ENCODE measurements at regions not wholly inside any gene's neighbourhood (a gene's known extent, or its start where the extent isn't known, plus 50 kb on each side); places are given as distances from the start of the nearest gene placed in this dataset.

DNA sequence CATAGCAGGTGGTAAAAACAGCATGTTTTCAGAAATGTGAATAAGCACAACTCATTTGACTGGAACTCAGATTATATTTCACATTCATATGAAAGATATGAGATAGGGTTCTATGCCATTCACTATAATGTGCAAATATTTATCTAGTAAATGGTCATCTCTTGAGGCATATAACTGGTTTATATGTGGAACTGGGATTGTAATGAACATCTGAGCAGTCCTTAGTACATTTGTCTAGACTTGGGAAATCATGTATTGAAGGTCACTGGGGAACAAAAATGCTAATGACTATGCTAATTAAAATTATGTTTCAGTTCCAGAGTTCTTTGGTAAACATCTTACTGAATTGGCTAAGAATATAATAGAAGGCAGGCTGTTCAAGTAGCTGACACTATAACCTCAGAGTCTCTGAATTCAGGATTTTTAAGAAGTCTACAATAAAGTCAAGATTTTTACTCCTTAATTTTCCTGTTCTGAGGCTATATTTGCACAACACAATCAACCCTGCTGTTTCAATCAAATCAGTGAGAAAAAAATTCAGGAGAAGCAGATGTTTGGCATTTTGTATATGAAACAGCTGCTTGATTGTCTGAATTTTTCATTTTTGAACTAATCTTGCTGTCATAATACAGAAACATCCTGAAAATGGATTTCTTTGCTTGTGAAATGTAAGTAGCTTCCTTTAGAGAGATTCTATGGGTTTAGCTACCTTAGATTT, 244.8 kb upstream of the RGS18 start:
- Histone ChIP-seq H2BK5ac (ENCODE audit: low read length) (no peak overlapping the region), H3K23ac (ENCODE audit: low read depth, low read length, poor library complexity) (no peak overlapping the region), H3K27ac (replicated peaks; ENCODE audit: low read length) (no peak overlapping the region), H3K36me3 (replicated peaks in 1 of 2; ENCODE audit: control insufficient read depth in 2 of 2, insufficient read depth in 2 of 2, low read length in 2 of 2) (no peaks in the 10 kb centered on the region), H3K18ac (ENCODE audit: low read length) (no peak overlapping the region), H4K91ac (ENCODE audit: low read depth, low read length, poor library complexity) (no peak overlapping the region), H4K8ac (ENCODE audit: low read depth, low read length) (no peak overlapping the region), H2AK5ac (ENCODE audit: low read depth, low read length) (no peak overlapping the region), H2BK12ac (ENCODE audit: low read length) (no peak overlapping the region), H3K9ac (ENCODE audit: low read depth, low read length, poor library complexity) (no peak overlapping the region), H3K4me1 (ENCODE audit: control insufficient read depth in 2 of 2, insufficient read depth in 1 of 2, low read depth in 1 of 2, low read length in 2 of 2) (no peaks in the 10 kb centered on the region), H3K27me3 (ENCODE audit: control insufficient read depth in 3 of 3, insufficient read depth in 3 of 3, low read depth in 1 of 3, low read length in 3 of 3) (no peaks in the 10 kb centered on the region), H2BK120ac (ENCODE audit: low read depth, low read length) (no peak overlapping the region), H3K9me3 (replicated peaks in 1 of 2; ENCODE audit: control insufficient read depth in 2 of 2, insufficient read depth in 1 of 2, low read depth in 1 of 2, low read length in 2 of 2) (peaks cover 0 to 6% of the 10 kb centered on the region in 2 donors), H2AFZ (ENCODE audit: low read length) (no peak overlapping the region), H3K79me1 (ENCODE audit: low read depth, low read length) (no peaks in the 10 kb centered on the region), H3K14ac (ENCODE audit: low read length) (no peak overlapping the region), H2BK15ac (ENCODE audit: low read length) (no peak overlapping the region), H3K4me3 (ENCODE audit: low read length in 2 of 2) (no peak overlapping the region), H3K4me2 (ENCODE audit: insufficient read depth, low read length, poor library complexity, severe bottlenecking) (no peak overlapping the region), H3K4ac (ENCODE audit: low read length) (no peak overlapping the region)
- DNase-seq (ENCODE audit: low spot score), result no peak

DNA sequence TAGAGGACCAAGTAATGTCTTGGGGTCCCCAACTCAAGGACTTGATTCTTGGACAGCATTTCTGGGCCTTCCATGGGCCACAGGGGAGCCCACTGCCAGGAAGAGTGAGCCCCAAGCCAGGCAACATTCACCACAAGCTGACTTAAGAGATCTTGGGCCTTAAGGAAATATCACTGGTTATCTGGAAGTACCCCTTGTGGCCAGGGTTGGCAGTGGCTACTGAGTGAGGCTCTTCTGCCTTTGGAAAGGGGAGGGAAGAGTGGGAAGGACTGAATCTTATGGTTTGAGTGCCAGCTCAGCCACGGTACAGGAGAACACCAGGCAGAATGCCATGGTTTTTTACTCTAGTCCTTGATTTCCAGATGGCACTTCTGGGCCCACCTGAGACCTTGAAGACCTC, 228.9 kb upstream of the RGS18 start:
- Histone ChIP-seq H2BK15ac (ENCODE audit: low read length) (no peak overlapping the region), H3K23ac (ENCODE audit: low read depth, low read length, poor library complexity) (no peak overlapping the region), H2BK5ac (ENCODE audit: low read length) (no peak overlapping the region), H4K8ac (ENCODE audit: low read depth, low read length) (no peak overlapping the region), H3K4ac (ENCODE audit: low read length) (no peak overlapping the region), H2BK120ac (ENCODE audit: low read depth, low read length) (no peak overlapping the region), H3K27ac (replicated peaks; ENCODE audit: low read length) (no peak overlapping the region), H3K4me3 (ENCODE audit: low read length in 2 of 2) (no peak overlapping the region), H2AK5ac (ENCODE audit: low read depth, low read length) (no peak overlapping the region), H2AFZ (ENCODE audit: low read length) (no peak overlapping the region), H3K4me1 (ENCODE audit: control insufficient read depth in 2 of 2, insufficient read depth in 1 of 2, low read depth in 1 of 2, low read length in 2 of 2) (no peaks in the 10 kb centered on the region), H3K14ac (ENCODE audit: low read length) (no peak overlapping the region), H4K91ac (ENCODE audit: low read depth, low read length, poor library complexity) (no peak overlapping the region), H3K18ac (ENCODE audit: low read length) (no peak overlapping the region), H2BK12ac (ENCODE audit: low read length) (no peak overlapping the region), H3K4me2 (ENCODE audit: insufficient read depth, low read length, poor library complexity, severe bottlenecking) (no peak overlapping the region), H3K9ac (ENCODE audit: low read depth, low read length, poor library complexity) (no peak overlapping the region), H3K79me1 (ENCODE audit: low read depth, low read length) (no peaks in the 10 kb centered on the region), H3K9me3 (replicated peaks in 1 of 2; ENCODE audit: control insufficient read depth in 2 of 2, insufficient read depth in 1 of 2, low read depth in 1 of 2, low read length in 2 of 2) (no peaks in the 10 kb centered on the region), H3K27me3 (ENCODE audit: control insufficient read depth in 3 of 3, insufficient read depth in 3 of 3, low read depth in 1 of 3, low read length in 3 of 3) (no peaks in the 10 kb centered on the region), H3K36me3 (replicated peaks in 1 of 2; ENCODE audit: control insufficient read depth in 2 of 2, insufficient read depth in 2 of 2, low read length in 2 of 2) (no peaks in the 10 kb centered on the region)
- WGBS, 2 donors (ENCODE audit: extremely low coverage in 2 of 2, insufficient read length in 2 of 2, insufficient replicate concordance in 1 of 2), result no CpG with 5 or more reads among the region's 1 CpG
- no peak for DNase-seq (ENCODE audit: low spot score)

DNA sequence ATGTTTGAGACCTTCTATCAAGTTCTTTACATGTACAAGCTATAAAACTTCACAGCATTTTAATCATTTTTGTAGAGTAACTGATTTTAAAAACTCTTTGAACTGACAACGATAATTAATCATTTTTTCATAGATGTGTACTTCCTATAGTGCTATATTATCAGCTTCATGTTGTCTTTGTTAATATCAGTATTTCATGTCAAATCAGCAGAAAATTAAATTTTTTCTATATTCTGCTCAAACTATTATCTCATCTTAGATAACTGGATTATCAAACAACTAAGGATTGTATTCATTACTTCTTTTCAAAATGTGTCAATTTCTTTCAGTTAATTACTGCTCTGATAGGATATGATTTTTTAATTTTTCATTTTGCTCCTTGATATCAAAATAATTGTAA, 214.6 kb upstream of the RGS18 start:
- DNase-seq (ENCODE audit: low spot score), result no peak
- H2AK5ac ChIP-seq (ENCODE audit: low read depth, low read length), result no peak overlapping the region
- no CpG with 5 or more reads among the region's 1 CpG for WGBS, 2 donors (ENCODE audit: extremely low coverage in 2 of 2, insufficient read length in 2 of 2, insufficient replicate concordance in 1 of 2)

DNA sequence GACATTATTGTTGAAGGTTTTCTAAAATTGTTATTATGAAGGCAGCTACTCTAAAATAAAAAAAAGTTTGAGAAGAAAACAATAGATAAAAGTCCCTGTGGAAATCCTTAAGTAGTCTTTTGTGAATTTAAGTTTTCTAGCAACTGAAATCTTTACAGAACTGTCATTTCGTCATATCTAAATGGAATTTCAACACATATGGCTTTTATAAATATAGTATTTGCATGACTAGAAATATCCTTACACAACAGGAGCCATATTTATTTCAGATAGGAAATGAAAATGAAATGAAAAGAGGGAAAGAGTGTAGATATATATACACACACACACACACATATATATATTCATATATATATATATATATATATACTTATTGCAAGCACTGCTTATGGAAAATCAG, 204.7 kb upstream of the RGS18 start:
- Histone ChIP-seq H3K18ac (ENCODE audit: low read length) (no peak overlapping the region), H2BK15ac (ENCODE audit: low read length) (no peak overlapping the region), H2AFZ (ENCODE audit: low read length) (no peak overlapping the region), H2BK5ac (ENCODE audit: low read length) (no peak overlapping the region), H3K4me3 (ENCODE audit: low read length in 2 of 2) (no peak overlapping the region), H3K4me2 (ENCODE audit: insufficient read depth, low read length, poor library complexity, severe bottlenecking) (no peak overlapping the region), H3K79me1 (ENCODE audit: low read depth, low read length) (no peaks in the 10 kb centered on the region), H4K8ac (ENCODE audit: low read depth, low read length) (no peak overlapping the region), H2AK5ac (ENCODE audit: low read depth, low read length) (no peak overlapping the region), H2BK120ac (ENCODE audit: low read depth, low read length) (no peak overlapping the region), H2BK12ac (ENCODE audit: low read length) (no peak overlapping the region), H3K4ac (ENCODE audit: low read length) (no peak overlapping the region), H3K27ac (replicated peaks; ENCODE audit: low read length) (no peak overlapping the region), H3K4me1 (ENCODE audit: control insufficient read depth in 2 of 2, insufficient read depth in 1 of 2, low read depth in 1 of 2, low read length in 2 of 2) (no peaks in the 10 kb centered on the region), H3K9ac (ENCODE audit: low read depth, low read length, poor library complexity) (no peak overlapping the region), H3K36me3 (replicated peaks in 1 of 2; ENCODE audit: control insufficient read depth in 2 of 2, insufficient read depth in 2 of 2, low read length in 2 of 2) (no peaks in the 10 kb centered on the region), H3K23ac (ENCODE audit: low read depth, low read length, poor library complexity) (no peak overlapping the region), H3K9me3 (replicated peaks in 1 of 2; ENCODE audit: control insufficient read depth in 2 of 2, insufficient read depth in 1 of 2, low read depth in 1 of 2, low read length in 2 of 2) (no peaks in the 10 kb centered on the region), H3K27me3 (ENCODE audit: control insufficient read depth in 3 of 3, insufficient read depth in 3 of 3, low read depth in 1 of 3, low read length in 3 of 3) (no peaks in the 10 kb centered on the region), H3K14ac (ENCODE audit: low read length) (no peak overlapping the region), H4K91ac (ENCODE audit: low read depth, low read length, poor library complexity) (no peak overlapping the region)
- DNase-seq (ENCODE audit: low spot score), result no peak
- no CpG with 5 or more reads among the region's 1 CpG for WGBS, 2 donors (ENCODE audit: extremely low coverage in 2 of 2, insufficient read length in 2 of 2, insufficient replicate concordance in 1 of 2)

More for the DNA sequence above, 214.6 kb upstream of the RGS18 start:
- Histone ChIP-seq H3K23ac (ENCODE audit: low read depth, low read length, poor library complexity) (no peak overlapping the region), H3K4me1 (ENCODE audit: control insufficient read depth in 2 of 2, insufficient read depth in 1 of 2, low read depth in 1 of 2, low read length in 2 of 2) (no peaks in the 10 kb centered on the region), H2BK5ac (ENCODE audit: low read length) (no peak overlapping the region), H2BK15ac (ENCODE audit: low read length) (no peak overlapping the region), H3K14ac (ENCODE audit: low read length) (no peak overlapping the region), H3K27ac (replicated peaks; ENCODE audit: low read length) (no peak overlapping the region), H3K27me3 (ENCODE audit: control insufficient read depth in 3 of 3, insufficient read depth in 3 of 3, low read depth in 1 of 3, low read length in 3 of 3) (no peaks in the 10 kb centered on the region), H3K18ac (ENCODE audit: low read length) (no peak overlapping the region), H2BK120ac (ENCODE audit: low read depth, low read length) (no peak overlapping the region), H4K91ac (ENCODE audit: low read depth, low read length, poor library complexity) (no peak overlapping the region), H3K4ac (ENCODE audit: low read length) (no peak overlapping the region), H3K4me3 (ENCODE audit: low read length in 2 of 2) (no peak overlapping the region), H3K36me3 (replicated peaks in 1 of 2; ENCODE audit: control insufficient read depth in 2 of 2, insufficient read depth in 2 of 2, low read length in 2 of 2) (no peaks in the 10 kb centered on the region), H3K4me2 (ENCODE audit: insufficient read depth, low read length, poor library complexity, severe bottlenecking) (no peak overlapping the region), H3K9ac (ENCODE audit: low read depth, low read length, poor library complexity) (no peak overlapping the region), H3K9me3 (replicated peaks in 1 of 2; ENCODE audit: control insufficient read depth in 2 of 2, insufficient read depth in 1 of 2, low read depth in 1 of 2, low read length in 2 of 2) (no peaks in the 10 kb centered on the region), H4K8ac (ENCODE audit: low read depth, low read length) (no peak overlapping the region), H2BK12ac (ENCODE audit: low read length) (no peak overlapping the region), H3K79me1 (ENCODE audit: low read depth, low read length) (no peaks in the 10 kb centered on the region), H2AFZ (ENCODE audit: low read length) (no peak overlapping the region)

All from neuronal stem cell (in vitro differentiated cells).